ENCODE measurements at regions not wholly inside any gene's neighbourhood (a gene's known extent, or its start where the extent isn't known, plus 50 kb on each side); places are given as distances from the start of the nearest gene placed in this dataset.
"Not testable (repeated sequence)": the region's sequence is repeated elsewhere in the genome, so short reads cannot be mapped to it uniquely, and the experiment has no call there.

DNA sequence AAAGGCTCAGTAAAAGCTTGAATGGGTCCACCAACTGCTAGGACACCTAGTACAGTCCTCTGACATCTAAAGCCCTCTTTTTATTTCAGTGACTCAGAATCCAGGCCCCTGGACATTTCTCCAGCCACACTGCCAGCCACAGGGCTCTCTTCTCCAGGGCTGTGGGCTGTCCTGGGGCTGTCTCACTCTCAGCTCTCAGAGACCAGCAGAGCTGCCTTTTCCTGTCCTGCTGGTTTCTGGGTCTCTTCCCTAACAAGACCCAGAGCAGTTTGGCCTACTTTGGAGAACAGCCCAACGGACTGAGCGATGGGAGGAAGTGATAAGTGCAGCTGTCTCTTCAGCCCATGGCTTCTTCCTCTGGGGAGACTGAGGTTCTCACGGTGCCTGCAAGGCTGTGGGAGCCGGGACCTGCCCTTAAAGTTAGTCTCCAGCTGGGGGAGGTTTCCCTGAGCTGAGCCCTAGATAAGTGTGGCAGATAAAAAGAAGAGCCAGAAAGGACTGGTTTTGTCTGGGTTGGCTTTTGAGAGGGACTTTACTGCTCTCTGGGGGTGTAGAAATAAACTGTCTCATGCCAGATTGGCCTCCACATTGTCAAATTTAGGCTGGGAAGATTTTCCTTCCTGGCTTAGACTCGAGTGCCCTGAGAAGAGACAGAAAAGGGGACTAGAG lies 979.8 kb downstream of the VRK1 start:
- DNase-seq (ENCODE audit: low read depth in 2 of 3, low spot score in 1 of 3) = no peak

DNA sequence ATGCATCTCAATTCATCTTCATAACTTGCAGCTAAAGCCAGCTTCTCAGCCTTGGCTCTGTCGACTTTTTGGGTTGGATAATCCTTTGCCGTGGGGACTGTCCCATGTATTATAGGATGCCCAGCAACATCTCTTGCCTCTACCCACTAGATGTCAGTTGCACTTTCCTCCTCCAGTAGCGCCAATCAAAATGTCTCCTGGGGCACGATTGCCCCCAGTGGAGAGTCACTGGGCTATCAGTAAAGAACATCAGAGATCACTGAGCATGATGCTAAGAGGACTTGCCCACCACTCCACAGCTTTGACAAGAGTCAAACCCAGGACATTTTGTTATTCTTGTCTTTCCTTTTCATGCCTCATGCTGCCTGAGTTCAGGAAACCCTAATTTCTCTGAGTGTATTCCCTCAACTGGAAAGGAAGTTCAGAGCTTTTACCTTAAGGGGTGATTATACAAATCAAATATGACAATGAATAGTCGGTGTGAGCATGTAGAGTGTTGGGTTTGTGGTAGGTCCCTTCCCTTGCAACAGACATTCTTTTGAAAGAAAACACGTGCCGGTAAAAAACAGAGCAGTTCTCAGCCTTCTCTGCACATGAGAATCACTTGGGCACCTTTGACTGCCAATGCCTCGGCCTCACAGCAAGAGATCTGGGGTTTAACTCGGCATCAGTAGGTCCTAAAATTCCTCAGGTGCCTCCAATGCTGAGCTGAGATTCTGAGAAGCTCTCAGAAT lies 980.6 kb downstream of the VRK1 start:
- no peak for DNase-seq (ENCODE audit: low read depth in 2 of 3, low spot score in 1 of 3)

DNA sequence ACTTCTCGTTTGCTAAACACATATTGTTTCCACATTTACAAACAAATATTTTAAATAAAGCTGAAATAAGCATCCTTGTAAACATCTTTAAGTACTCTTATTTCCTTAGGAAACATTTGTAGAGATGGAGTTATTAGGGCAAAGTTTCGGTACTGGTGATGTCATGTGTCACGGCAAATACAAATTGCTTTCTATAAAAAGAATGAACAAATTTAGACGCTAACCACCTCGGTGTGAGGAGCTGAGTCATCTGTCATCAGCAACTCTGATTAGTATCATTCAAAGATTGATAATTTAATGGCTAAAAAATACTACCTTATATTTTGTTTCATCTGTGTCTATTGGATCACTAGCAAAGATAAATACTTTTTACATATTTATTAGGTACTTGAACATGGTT lies 982.0 kb downstream of the VRK1 start:
- no peak for DNase-seq (ENCODE audit: low read depth in 2 of 3, low spot score in 1 of 3)

DNA sequence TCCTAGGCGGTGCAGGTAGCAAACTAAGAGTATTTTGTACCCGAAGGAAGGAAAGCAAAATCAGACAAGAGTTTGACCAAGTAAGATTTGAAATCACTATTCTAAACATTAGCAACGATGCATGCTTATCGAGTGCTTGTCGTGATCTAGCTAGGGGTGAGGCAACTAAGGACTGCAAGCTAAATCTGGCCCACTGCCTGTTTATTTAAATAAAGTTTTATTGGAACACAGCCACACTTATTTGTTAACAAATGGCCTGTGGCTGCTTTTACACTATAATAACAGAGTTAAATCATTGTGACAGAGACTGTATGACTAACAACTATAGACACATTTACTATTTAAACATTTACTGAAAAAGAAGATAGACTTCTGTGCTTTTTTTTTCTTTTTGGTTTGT lies 983.6 kb downstream of the VRK1 start:
- DNase-seq (ENCODE audit: low read depth in 2 of 3, low spot score in 1 of 3) = no peak

DNA sequence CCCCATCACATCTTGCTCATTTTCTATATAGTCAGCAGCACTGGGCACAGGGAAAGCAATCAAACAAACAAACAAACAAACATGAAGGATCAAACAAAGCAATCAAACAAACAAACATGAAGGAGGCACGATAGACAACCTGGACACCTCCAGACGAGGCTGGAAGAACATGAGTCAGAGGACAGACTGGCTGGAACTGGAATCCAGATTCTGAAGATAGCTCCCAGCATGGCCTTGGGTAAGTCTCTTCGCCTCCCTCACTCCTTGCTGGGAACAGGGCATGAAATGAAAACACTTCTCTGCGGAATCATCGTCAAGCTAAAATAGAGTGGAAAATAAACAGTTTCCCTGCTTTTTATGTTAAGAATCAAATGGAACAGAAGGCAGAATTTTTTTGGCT lies 984.8 kb downstream of the VRK1 start:
- no peak for DNase-seq (ENCODE audit: low read depth in 2 of 3, low spot score in 1 of 3)

DNA sequence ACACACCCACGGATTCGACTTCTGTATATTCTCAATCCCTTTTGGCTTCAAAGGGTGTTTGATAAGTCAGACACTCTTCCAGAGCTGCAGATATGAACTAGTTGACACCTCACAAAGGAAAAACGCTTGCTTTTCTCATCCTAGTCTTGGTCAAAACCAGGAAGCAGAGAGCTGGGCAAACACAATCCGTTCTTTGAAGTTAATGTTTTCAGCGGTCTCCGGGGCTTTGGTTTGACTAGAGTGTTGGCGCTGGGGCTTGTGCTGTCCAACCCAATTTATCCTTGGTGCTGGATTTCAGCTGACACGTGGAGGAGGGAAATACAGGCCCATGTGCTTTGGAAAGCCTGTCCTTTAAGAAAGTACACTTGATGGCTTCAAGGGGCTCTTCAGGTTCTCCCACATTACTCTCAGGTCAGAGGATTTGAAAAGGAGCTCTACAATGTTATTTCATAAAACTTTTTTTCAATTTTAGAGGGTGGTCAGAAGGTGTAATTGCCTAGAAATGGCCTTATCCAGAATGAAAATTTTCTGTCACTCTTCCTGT lies 985.8 kb downstream of the VRK1 start:
- DNase-seq (ENCODE audit: low read depth in 2 of 3, low spot score in 1 of 3) = no peak

DNA sequence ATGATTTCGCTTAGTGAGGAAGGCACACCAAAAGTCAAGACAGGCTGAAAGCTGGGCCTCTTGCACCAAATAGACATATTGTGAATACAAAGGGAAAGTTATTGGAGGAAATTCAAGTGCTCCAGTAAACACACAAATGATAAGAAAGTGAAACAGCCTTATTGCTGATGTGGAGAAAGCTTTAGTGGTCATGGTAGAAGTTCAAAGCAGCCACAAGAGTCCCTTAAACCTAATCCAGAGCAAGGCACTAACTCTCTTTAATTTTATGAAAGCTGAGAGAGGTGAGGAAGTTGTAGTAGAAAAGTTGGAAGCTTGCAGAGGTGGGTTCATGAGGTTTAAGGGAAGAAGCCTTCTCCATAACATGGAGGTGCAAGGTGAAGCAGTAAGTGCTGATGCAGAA lies 988.3 kb downstream of the VRK1 start:
- no peak for DNase-seq (ENCODE audit: low read depth in 2 of 3, low spot score in 1 of 3)

DNA sequence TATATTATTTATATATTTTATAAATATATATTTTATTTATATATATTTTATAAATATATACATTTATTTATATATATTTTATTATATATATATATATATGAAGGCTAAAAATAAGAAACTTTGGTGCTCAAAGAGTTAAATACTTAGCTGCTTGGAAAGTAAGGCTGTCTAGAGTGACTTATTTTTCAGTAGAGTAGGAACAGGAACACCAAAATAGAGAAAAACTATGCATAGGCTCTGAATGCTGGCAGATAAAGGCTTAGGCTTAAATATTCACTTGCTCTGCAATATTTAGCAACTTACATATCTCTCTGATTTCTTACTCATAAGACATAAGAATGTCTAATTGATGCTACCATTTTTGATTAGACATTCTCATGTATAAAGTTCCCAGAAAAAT lies 991.2 kb downstream of the VRK1 start:
- DNase-seq (ENCODE audit: low read depth in 2 of 3, low spot score in 1 of 3) = no peak

DNA sequence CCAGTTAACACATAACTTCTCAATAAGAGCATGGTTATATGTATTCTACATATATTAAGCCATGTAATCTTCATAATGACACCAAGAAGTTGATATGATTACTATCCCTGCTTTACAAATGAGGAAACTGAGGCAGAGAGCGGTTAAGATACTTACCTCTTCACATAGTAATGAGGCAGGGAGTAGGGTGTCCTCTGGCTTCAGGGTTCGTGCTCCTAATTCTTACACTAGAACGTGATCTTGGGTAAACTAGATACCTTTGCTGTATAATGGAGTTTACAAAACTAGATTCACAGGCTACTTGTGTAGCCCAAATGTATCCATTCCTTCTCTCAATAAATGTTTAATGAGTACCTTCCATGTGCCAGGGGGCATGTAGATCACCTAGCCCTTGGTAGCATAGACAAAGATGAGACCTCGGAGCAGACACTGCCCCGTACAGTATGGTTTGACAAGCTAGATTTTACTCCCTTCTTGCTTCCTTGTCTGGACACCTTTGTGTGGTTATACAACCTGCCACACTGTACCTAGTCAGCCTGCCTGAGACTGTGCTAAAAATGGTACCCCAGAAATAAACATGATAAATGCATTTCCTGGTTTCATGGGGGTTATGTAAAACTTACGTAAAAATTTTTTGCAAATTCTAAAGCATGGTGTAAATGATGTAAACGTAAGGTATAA lies 991.8 kb downstream of the VRK1 start:
- DNase-seq (ENCODE audit: low read depth in 2 of 3, low spot score in 1 of 3) = no peak

DNA sequence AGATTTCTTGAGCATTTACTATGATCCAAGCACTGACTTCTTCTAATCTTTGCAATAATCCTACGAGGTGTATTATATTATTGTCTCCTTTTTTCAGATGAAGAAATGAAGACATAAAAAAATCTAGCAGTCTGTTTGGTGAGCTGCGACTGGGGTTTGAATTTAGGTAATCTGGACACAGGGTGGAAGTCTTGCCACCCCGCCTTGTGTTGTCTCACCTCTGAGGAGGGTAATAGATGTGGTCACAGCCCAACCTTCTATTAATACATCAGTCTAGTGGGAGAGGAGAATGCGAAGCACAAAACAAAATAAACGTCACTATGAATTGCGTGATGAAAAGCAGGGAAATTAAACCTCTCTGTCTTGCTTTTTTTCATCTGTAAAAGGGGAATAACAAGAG lies 993.9 kb downstream of the VRK1 start:
- no peak for DNase-seq (ENCODE audit: low read depth in 2 of 3, low spot score in 1 of 3)

DNA sequence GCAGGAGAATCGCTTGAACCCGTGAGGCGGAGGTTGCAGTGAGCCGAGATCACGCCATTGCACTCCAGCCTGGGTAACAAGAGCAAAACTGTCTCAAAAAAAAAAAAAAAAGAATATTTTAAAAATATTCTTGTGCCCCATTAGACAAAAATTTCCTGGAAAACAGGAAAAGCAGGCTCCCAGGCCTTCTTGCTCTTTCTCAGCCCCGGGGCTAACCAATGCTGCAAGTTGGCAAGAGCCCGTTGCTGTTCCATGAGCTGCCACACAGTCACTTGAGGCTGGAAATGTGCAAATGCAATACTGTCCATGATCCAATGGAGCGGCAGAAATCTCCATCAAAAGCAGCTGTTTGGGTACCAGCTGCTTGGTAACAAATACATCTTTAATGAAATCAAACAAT lies 994.7 kb downstream of the VRK1 start:
- no peak for DNase-seq (ENCODE audit: low read depth in 2 of 3, low spot score in 1 of 3)

DNA sequence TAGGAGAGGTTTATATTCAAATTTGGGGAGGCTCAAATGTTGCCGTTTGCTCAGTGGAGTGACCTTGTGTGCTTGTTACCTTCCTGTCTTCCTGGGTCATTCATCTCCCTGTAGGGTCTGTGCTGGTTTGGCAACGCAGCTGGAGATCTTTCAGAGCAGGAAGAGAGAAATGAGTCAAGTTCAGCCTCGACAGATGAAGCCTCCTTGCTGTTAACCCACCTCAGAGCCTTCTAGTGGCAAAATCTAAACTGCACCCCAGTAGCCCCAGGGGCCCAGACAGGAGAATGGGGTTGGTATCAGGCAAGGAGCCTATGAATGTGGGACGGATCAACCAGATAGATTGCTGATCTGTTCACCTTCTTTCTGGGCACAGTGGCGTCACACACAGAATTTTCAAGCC lies 999.3 kb downstream of the VRK1 start:
- no peak for DNase-seq (ENCODE audit: low read depth in 2 of 3, low spot score in 1 of 3)

DNA sequence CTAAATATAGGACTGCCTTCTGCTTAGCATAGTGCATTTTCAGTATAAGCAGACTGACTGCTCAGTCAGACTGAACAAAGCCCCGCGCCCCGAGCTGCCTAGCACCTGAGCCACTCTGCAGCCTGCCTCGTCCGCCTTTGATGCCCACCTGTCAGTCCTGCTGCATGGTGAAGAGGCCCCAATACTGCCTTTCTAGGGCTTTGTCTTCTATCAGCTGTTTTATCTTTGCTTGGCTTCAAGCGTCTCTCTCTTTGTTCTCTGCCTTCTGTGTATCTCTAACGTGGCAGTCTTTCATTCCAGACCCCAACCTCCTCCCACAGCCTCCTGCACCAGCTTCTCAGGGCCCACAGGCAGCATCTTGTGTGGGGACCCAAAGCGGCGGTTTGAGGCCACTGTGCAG lies 1001.0 kb downstream of the VRK1 start:
- DNase-seq (ENCODE audit: low read depth in 2 of 3, low spot score in 1 of 3) = no peak

DNA sequence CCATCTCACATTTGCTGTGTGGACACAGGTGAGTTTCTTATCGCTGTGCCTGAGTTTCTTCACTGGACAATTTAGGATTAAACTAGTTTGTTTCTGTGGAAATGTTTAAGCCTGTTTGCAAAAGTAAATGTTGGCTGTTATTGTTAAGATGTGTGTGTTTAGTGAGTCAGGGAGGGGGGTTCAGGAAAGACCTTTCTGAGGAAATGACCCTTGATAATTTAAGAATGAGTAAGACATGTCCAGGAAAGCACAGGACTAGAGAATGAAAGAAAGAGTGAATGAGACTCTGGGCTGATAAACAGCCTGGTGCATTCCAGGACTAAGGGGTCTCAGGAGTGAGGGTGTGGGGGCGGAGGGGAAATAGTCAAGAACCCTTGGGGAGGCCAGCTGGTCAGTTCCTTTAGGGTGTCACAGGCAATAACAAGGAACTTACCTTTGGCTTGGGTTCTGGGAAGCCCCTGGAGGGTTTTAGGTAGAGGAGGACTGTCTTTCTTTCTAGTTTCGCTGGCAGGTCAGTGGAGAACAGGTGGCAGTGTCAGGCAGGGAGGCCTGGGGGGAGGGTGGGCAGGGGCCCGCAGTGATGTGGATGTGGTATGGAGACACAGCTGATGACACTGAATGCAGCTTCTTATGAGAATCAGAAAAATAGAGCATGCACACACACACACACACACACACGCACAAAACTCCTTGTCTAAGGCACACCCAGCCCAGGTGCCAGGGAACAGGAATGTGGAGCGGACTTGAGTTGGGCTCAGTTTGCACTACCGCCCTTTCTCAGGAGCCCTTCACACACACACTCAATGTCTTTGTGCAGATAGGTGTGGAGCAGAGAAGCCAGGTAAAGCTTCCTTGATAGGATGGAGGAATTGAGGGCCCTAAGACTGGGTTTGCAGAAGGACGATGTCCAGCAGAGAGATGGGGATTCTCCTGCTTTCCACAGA lies 1005.5 kb downstream of the VRK1 start:
- DNase-seq (ENCODE audit: low read depth in 2 of 3, low spot score in 1 of 3) = no peak

DNA sequence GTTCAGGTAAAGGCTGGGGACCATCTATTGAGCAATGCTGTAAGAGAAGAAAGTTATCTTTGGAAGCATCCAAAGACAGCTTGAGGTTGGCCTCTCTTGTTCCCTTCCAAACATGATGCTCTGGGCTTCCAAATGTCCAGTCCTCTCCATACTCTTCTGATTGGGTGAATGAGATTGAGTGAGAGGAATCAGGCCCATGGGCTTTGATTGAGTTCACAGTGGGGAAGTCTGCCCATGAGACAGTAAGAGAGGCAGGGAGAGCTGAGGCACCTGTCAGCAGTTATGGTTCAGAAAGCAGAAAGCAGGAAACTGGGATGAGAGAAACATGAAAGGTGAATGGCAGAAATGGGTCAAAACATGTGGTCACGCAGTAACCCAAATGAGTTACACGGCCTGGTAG lies 1006.9 kb downstream of the VRK1 start:
- DNase-seq (ENCODE audit: low read depth in 2 of 3, low spot score in 1 of 3) = no peak

DNA sequence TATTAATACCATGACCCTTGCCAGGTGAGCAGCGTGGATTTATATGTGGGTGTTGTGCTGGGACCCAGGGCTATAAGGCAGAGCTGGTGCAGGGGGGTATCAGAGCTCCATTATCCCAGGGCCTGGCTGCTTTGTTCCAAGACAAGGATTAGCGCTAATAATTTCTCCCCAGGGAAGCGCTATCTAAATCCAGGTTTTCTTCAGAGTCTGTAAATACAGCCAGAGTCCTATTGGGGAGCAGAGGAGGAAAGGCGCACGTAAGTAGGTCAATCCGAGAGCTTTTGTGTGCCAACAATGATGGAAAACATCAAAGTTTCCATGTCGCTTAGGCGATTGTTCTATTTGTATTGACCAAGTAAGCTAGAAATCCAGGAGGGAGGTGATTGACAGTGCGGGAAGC lies 1009.7 kb downstream of the VRK1 start:
- DNase-seq (ENCODE audit: low read depth in 2 of 3, low spot score in 1 of 3) = no peak

DNA sequence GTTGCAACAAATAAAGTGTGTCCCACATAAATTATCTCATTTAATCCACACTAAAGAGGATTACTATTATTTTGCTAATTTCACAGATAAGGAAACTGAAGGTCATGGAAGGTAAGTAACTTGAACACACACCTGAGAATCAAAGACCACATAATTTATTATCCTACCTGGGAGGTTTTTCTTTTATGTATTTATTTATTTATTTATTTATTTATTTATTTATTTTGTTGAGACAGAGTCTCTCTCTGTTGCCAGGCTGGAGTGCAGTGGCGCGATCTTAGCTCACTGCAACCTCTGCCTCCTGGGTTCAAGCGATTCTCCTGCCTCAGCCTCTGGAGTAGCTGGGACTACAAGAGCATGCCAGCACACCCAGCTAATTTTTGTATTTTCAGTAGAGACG lies 1011.4 kb downstream of the VRK1 start:
- not testable (repeated sequence) for DNase-seq (ENCODE audit: low read depth in 2 of 3, low spot score in 1 of 3)

DNA sequence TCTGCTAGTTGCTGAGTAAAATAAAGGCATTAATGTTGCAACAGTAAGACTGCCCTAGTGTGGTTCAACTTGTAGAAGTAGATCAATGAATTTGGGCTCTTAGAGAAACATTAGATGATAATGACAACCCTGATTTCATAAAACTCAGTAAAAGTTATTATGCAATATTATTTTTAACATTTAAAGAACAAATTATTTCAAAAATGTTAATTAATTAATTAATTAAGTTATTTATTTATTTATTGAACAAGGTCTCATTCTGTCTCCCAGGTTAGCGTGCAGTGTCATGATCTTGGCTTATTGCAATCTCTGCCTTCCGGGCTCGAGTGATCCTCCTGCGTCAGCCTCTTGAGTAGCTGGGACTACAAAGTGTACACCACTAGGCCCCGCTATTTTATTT lies 1016.4 kb downstream of the VRK1 start:
- no peak for DNase-seq (ENCODE audit: low read depth in 2 of 3, low spot score in 1 of 3)

DNA sequence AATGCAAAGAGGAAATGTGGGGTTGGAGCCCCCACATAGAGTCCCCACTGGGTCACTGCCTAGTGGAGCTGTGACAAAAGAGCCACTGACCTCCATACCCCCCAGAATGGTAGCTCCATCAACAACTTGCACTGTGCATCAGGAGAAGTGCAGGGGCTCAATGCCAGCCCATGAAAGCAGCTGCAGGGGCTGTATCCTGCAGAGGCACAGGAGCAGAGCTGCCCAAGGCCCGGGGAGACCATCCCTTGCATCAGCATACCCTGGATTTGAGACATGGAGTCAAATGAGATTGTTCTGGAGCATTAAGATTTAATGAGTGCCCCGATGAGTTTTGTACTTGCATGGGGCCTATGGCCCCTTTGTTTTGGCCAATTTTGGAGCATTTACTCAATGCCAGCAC lies 1023.6 kb downstream of the VRK1 start:
- no peak for DNase-seq (ENCODE audit: low read depth in 2 of 3, low spot score in 1 of 3)

DNA sequence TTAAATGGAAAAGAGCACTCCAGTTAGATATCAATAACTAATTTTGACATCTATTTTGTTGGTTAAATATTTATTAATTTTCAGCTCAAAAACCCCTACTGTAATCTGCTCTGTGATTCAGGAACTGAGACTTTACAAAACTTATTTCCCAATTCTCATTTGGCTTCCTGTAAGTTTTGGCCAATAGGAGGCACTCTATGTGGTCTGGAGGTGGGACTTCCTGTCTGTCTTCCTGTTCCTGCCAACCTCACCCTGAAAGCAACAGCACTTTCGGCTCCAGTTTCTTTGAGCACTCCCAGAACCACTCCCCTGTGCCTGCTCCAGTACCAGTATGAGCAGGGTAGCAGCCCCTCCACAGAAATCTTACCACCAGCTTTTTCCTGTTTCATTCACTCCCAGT lies 1027.0 kb downstream of the VRK1 start:
- DNase-seq (ENCODE audit: low read depth in 2 of 3, low spot score in 1 of 3) = no peak

DNA sequence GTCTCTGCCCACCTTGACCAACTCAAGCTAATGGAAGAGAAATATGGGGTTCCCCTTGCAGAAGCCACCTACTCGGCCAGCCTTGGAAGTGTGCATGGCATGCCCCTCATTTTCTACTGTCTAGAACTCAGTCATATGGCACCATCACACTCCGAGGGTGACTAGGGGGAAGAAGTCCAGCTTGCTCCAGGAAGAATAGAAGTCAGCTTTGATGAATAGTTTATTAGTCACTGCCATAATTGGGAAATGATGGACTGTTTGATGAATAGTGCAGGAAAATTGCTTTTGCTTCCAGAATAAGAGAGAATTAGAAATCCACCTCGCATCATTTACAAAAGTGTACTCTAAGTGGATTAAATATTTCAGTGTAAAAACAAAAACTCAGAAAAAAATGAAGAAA lies 1030.6 kb downstream of the VRK1 start:
- no peak for DNase-seq (ENCODE audit: low read depth in 2 of 3, low spot score in 1 of 3)

All from stimulated activated CD4-positive, alpha-beta T cell treated with anti-CD3 and anti-CD28 coated beads, Interleukin-12 subunit alpha, Interleukin-12 subunit beta, amount 100 ng/mL, for 48 hours (primary cell).